ENCODE measurements at regions not wholly inside any gene's neighbourhood (a gene's known extent, or its start where the extent isn't known, plus 50 kb on each side); places are given as distances from the start of the nearest gene placed in this dataset.

DNA sequence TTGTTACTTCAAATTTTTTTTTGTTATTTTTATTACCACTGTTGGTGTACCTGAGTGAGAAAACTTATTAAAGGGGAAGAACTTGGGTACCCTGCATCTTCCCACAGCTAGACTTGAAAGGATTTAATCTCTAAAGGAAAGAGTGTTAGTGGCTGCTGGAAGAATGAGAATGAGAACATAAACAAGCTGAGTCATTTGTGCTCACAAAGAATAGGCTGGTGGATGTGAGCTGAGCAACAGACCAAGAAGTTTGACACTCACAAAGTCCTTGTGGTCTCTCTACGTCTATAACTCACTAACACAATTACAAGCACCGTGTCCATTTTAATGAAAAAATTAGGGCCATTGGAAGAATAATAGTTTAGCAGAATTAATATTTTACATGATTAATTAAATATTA, 217.6 kb upstream of the ANO5 start:
- TF ChIP-seq, protein P1, sequence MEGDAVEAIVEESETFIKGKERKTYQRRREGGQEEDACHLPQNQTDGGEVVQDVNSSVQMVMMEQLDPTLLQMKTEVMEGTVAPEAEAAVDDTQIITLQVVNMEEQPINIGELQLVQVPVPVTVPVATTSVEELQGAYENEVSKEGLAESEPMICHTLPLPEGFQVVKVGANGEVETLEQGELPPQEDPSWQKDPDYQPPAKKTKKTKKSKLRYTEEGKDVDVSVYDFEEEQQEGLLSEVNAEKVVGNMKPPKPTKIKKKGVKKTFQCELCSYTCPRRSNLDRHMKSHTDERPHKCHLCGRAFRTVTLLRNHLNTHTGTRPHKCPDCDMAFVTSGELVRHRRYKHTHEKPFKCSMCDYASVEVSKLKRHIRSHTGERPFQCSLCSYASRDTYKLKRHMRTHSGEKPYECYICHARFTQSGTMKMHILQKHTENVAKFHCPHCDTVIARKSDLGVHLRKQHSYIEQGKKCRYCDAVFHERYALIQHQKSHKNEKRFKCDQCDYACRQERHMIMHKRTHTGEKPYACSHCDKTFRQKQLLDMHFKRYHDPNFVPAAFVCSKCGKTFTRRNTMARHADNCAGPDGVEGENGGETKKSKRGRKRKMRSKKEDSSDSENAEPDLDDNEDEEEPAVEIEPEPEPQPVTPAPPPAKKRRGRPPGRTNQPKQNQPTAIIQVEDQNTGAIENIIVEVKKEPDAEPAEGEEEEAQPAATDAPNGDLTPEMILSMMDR (IDR thresholded peaks at IDR 0.05): no peak
- TF ChIP-seq POLR2A (IDR thresholded peaks at IDR 0.05): no peak
- no peak for TF ChIP-seq POLR2AphosphoS5 (IDR thresholded peaks at IDR 0.05)

All from stomach (tissue), 4 donors.